Islet of Langerhans (tissue), 1 donor: ENCODE measurements at regions not wholly inside any gene's neighbourhood (a gene's known extent, or its start where the extent isn't known, plus 50 kb on each side); places are given as distances from the start of the nearest gene placed in this dataset.
"Not testable (repeated sequence)": the region's sequence is repeated elsewhere in the genome, so short reads cannot be mapped to it uniquely, and the experiment has no call there.

ENCODE experiments used
- FAIRE-seq: peaks from one replicate; lab custom pipeline; 2011; peaks lifted over from hg19 to GRCh38; lab: Jason Lieb, UNC

DNA sequence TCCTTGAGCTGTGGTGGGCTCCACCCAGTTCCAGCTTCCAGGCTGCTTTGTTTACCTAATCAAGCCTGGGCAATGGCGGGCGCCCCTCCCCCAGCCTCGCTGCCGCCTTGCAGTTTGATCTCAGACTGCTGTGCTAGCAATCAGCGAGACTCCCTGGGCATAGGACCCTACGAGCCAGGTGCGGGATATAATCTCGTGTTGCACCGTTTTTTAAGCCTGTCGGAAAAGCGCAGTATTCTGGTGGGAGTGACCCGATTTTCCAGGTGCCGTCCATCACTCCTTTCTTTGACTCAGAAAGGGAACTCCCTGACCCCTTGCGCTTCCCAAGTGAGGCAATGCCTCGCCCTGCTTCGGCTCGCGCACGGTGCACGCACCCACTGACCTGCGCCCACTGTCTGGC, 133.0 kb upstream of the TCF4 start:
- FAIRE-seq = not testable (repeated sequence)

DNA sequence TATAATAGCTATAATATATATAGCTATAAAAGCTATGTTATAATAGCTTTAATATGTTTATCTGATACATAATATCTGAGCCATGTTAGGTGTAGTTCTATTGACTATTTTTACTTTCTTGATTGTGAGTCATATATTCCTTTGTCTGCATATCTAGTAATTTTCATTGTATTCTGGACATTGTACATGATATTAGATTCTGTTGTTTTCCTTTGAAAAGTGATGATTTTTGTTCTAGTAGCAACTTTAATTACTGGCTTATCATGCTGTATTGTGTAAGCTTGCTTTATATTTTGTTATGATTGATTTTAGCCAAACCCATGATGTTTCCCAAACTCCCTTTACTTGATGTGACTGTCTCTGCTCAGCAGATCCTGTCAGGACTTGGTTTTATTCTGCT, 125.7 kb upstream of the TCF4 start:
- FAIRE-seq = no peak

DNA sequence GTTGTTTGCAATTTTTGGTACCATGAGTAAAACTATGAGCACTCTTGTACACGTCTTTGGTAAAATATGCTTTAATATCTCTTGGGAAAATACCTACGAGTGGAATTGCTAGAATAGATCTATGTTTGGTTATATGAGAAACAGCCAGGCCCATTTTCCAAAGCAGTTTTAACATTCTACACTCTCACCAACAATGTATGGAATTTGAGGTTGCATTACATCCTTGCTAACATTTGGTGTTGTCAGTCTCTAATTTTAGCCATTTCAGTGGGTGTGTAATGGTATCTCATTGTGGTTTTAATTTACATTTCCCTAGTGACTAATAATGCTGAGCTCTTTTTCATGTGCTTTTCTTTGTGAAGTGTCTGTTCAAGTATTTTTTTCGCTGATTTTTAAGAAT, 118.9 kb upstream of the TCF4 start:
- FAIRE-seq = no peak

DNA sequence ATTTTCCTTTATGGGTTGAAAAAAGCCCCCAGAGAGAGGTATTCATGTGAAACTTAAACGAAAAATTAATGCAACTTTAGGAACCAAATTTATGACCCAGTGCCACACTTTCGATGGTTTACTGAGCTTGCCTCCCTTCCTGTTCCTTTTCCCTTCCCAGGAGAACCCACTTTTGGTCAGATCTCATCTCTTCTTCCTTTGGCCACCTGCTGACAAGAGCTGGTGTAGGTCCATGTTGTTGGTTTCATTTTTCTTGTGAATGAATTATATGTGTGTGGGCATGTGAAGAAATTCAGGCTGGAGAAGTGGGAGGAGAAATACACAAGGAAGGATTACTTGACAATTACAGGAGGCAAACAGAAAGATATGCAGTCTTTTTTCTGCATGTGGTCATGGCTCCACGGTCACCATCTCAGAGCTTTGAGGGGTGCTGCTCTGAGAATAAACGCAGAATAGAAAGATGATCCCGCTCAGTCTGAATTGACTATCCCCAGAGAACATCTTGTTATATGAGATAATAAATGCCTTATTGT, 111.3 kb upstream of the TCF4 start:
- FAIRE-seq = no peak

DNA sequence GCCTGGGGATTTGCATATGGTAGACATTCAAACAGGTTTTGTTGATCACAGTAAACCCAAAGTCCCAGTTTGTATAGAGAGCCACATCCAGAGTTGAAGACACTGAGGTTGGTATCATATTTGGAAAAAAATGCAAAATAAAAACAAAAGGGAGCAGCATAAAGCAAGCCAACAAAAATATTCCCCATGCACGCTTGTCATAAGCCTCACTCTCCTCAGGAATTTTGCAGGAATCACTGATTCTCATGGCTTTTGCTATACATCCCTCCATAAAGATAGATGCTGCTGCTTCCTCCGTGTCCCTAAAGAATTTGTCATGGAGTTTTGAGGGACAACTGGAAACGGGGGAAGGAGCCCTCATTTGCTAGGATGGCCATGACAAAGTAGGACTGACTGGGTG, 108.8 kb upstream of the TCF4 start:
- FAIRE-seq = no peak

DNA sequence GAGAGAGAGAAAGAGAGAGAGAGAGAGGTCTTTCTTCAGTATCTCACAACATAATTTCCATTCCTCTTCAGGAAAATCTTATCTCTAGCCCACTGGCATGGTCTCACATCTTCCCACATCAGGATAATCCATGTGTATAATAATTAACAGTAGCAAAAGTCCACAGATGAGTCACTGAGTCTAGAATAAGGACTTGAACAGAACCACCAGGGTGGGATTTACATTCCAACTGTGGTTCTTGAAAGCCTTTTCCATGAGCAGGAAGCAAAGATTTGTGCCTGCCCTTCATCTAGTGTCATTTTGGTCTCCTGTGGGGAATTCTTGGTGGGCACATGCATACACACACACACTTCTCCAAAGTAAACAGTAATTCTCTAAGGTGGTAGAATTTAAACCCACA, 107.1 kb upstream of the TCF4 start:
- FAIRE-seq = no peak

DNA sequence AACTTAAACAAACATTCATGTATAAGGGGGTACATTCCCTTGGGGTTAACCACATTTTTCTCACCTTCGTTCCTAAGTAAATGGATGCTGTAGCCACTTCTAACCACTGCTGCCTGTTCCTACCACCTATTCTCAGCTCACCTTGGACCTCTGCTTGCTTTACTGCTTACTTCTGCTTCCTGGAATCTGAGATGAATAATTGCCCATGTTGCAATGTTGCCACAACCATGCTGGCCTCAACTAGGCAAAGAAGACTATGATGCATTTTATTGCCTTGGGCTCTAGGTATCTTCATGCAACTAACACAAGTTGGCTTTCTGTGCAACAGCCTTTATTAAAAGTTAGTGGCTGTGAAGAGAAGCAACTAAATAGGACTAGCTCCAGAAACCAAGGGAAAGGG, 106.3 kb upstream of the TCF4 start:
- FAIRE-seq = no peak

DNA sequence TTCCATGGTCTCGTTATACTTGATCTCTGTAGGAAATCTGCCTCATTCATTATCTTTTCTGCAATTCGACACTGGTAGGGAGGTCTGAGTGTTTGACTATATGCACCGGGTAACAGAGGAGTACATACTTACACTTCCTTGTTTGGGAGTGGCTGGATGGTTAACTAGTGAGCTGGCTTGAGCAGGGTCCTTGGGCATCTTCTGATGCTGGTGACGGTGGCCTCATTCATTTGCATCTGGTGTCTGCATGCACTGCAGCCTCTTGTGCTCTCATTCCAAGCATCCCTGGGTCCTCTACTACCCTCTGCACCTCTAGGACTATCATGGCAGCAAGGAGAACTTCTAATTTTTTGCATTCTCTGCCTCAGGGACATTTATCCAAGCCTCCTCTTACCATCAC, 100.0 kb upstream of the TCF4 start:
- FAIRE-seq = no peak

DNA sequence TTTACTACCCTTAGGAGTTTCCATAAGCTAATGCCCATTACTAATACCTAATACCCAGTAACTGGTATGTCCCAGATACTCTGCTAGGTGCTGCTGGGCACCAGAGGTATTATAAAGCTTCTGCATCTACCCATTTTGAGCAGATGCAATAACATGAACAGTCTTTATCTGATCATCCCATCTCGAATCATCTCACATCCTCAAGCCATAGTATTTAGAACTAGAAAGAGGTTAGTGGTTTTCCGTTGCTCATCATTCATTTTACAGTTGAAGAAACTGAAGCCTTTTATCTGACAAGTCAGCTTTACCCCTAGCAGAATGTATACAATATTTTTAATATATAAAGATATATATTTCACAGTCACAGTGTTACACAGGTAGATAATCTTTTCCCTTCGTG, 99.1 kb upstream of the TCF4 start:
- FAIRE-seq = no peak

DNA sequence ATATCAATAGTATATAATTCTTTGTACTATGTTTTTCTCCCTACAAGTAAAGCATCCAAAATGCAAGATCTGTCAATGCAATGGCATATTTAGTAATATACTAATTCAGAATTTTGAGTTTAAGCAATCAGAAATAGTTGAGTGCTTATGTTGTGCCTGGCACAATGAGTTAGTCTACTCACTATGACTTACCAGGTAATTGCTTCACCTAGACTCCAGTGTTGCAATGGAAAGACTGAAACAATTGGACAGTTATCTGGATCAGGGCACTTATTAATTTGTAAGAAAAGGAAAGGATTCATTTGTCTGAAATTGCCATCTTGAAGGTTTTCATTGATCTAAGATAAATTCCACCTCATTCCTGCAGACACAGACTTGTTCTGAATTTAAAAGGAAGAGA, 97.6 kb upstream of the TCF4 start:
- no peak for FAIRE-seq

DNA sequence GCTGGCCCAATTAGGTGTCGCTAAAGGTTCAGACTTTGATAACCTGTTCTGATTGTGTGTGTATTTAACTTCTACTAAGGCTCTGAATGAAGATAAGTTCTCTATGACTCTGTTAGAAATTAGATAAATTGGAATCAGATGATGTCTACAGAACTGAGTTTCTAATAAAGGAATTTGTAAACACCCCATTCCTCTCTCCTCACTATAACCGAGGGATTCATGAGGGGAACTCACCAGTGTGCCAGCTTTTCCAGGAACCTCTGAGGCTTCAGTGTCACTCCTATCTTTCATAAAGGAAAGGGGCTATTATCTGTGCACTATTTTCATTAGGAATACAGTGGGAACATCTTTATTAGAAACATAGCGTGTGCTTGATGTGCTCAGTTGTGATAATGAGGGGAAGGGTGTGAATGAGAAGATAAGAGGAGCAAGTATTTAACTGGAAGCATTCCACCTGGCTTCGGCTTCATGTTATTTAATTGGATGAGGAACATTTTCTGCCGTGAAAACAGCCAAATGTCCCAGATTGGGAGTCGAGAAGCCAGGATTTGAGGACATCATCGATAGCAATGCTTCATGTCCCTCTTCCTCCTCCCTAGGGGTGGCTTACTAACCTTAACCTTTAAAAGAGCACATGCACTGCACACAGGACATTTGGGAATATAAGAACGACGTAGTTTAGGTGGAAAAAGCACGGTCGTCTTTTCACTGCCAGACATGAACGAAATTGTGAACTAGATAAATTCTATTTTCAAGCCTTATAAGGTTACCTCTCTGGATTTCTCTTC, 84.8 kb upstream of the TCF4 start:
- FAIRE-seq = no peak

DNA sequence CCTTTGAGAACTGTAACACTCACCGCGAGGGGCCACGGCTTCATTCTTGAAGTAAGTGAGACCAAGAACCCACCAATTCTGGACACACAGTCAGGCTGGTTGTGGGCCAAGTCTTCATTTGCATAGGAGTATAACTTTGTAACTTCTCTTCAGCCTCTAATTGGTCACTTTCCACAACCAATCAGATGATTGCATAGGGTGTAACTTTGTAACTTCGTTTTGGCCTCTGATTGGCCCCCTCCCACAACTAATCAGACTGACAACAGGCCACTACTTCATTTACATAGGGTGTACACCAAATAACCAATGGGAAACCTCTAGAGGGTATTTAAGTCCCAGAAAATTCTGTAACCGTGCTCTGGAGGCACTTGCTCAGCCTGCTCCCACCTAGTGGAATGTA, 77.5 kb upstream of the TCF4 start:
- no peak for FAIRE-seq

DNA sequence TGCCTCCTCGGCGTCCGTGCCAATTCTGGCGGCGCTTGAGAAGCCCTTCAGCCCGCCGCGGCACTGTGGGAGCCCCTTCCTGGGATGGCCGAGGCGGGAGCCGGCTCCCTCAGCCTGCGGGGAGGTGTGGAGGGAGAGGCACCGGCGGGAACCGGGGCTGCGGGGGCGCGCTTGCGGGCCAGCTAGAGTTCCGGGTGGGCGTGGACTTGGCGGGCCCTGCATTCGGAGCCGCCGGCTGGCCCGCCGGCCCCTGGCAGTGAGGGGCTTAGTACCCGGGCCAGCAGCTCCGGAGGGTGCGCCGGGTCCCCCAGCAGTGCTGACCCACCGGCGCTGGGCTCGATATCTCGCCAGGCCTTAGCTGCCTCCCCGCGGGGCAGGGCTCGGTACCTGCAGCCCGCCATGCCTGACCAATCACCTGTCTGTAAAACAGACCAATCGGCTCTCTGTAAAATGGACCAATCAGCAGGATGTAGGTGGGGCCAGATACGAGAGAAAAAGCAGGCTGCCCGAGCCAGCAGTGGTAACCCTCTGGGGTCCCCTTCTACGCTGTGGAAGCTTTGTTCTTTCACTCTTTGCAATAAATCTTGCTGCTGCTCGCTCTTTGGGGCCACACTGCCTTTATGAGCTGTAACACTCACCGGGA, 76.9 kb upstream of the TCF4 start:
- FAIRE-seq = not testable (repeated sequence)

DNA sequence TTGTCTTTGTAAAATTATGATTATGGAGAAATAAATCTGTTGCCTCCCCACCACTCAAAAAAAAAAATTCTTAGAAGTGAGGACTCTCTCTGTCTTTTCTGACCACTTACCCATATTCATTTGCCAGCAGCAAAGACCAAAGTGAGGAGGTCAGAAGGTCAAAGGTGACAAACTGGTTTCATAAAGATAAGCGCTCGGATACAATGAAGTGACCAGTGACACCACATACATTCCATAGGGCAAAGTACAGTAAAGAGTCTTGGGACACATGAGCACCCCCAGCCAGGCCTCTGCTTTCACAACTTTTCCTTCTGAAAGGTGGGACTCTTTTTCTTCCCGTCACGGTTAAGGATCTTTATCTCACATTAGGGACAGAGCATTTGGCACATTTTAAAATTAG, 75.9 kb upstream of the TCF4 start:
- no peak for FAIRE-seq

DNA sequence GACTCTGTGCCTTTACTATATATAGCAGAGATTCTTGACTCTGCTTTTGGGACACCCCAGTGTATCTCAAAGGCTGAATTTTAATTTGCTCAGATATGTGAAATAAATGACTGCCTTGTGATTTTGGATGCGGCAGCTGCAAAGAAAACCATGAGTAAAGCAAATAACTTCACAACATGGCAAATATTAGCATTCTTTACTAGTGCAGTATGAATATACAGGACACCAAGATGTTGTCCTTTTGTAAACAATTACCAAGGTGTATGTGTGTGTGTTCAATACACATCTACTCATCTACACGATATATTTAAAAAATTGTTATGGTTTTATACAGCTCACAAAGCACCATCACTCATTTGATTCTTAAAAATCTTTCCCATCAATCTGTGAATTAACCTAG, 70.6 kb upstream of the TCF4 start:
- no peak for FAIRE-seq

DNA sequence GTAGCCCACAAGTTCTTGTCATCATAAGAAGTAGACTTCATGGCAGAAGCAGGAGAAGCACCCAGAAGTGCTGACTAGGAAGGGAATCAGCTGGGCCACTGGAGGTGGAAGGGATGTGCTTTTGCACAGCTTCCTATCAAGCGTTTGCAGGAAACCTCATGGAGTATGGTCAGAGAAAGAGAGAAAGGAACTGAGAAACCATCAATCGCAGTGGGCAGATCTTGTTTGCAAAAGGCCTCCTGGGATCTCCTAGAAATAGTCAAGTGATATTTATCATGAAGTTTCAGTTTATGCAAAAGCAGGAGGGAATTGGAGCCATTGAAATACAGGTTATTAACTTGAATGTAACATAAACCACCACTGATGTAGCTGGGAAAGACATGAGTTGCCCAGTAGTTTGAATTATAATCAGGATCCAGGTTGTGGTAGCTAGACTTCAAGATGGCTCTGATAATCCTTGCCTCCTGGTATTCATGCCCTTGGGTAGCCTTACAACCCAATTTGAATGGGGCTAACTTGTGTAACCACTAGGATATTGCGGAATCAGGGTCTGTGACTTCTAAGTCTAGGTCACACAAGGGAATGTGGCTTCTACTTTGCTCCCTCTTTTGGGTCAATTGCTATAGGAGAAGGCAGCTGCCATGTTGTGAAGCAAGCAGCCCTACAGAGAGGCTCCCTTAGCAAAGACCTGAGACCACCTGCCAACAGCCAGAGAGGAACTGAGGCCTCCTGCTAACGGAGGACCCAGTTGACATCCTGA, 69.8 kb upstream of the TCF4 start:
- no peak for FAIRE-seq

DNA sequence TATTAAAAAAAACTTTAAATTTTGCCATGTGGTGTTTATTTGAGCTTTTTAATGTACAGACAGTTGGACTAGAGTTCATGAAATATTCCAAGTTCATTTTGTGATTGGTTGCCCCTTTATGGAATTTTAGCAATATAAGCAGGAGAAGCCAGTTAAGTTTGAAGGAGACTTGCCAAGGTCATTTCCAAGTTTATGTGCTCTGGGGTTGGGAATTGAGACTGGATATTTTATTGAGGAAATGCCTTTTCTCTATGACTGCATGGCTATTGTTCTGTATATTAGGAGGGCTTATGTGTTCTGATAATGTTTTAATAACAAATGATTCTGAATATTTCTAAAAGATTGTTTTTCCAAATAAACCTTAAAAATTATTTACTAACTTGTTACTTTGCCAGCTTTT, 67.0 kb upstream of the TCF4 start:
- no peak for FAIRE-seq

DNA sequence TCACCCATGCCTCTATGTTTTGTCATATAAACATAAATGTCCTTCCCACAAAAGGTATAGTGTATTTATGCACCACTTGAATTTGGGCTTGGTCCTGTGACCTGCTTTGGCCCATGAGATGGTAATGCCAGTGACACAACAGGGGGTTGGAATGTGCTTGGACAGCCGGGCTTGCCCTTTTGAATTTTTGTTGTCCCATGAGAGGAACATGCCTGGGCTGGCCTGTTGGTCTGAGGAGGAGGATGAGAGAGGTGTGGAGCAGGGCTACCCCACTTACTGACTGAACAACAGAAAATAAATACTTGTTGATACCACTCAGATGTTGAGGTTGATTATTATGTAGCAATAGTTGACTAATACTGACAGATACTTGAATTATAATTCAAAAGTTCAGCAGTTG, 63.2 kb upstream of the TCF4 start:
- no peak for FAIRE-seq

DNA sequence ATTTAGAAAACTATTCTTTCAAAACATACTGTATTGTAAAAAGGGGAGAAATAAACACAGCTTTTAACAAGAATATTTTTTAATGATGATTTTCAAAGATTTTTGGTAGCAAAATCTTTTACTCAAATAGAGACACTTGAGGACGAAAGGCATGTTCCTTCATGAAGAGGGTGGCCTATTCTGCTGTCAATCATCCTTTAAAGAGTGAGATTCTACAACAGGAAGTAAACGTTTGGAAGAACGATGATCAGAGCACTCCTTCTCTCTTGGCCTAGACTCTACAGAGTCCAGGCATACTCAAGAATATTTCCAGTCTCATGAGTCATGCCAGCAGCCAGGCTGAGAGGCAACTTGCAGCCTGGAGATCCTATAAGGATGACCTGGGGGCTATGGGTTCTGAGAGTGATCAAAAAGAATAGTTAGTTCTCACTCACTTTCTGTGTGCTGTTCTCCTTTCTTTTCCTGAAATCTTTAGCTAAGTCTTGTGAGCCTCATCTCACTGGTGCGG, 62.4 kb upstream of the TCF4 start:
- FAIRE-seq = no peak

DNA sequence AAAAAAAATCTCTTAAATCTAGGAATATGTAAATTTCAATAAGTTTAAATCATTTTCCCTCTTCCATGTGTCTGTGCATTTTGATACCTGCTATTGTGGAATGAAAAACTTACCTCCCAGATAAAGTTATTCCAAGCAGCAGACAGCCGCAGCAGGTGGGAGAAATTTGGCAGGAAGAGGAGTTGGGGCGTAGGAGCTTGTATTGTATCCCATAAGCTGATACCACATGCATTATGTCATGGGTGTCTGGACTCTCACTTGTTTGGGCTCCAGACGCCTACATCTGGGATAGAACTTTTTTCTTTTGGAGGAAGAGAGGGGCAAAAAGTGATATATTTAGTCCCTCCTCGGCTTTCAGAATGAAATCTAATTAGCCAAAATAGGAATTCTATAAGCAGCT, 59.3 kb upstream of the TCF4 start:
- no peak for FAIRE-seq

DNA sequence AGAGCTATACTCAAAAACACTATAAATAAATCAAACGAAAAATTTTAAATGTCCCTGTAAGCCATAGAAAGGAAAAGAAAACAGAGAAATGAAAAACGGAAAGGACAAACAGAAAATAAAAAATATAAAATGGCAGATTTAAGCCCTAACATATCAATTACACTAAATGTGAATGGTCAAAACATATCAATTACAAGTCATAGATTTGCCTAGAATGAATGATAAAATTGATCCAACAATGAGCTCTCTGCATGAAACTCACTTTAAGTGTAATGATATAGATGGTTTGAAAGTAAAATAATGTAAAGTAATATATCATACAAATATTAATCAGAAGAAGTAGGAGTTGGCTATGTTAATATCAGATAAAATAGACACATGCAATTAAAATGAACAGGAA, 54.2 kb upstream of the TCF4 start:
- FAIRE-seq = no peak

DNA sequence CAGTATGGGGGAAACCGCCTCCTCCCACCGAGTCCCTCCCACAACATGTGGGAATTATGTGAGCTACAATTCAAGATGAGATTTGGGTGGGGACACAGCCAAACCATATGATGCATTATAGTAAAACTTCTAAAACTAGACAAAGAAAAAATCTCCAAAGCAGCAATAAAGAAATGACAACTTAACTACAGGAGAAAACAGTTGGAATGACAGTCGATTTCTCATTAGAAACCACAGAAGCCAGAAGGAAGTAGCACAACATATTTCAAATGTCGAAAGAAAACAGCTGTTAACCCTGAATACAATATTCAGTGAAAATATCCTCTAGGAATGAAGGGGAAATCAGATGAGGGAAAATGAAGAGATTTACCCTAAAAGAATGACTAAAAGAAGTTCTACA, 53.5 kb upstream of the TCF4 start:
- FAIRE-seq = no peak
